GM12872 (cell line): ENCODE measurements at regions not wholly inside any gene's neighbourhood (a gene's known extent, or its start where the extent isn't known, plus 50 kb on each side); places are given as distances from the start of the nearest gene placed in this dataset.

ENCODE experiments used
- TF ChIP-seq, protein P1 (sequence below): IDR thresholded peaks from 3 replicates; pipeline ENCODE4 v1.5.1; 2011; ENCODE audit warnings: low read depth, mild to moderate bottlenecking, low read length, moderate library complexity; ENCODE audit not compliant: insufficient read depth

DNA sequence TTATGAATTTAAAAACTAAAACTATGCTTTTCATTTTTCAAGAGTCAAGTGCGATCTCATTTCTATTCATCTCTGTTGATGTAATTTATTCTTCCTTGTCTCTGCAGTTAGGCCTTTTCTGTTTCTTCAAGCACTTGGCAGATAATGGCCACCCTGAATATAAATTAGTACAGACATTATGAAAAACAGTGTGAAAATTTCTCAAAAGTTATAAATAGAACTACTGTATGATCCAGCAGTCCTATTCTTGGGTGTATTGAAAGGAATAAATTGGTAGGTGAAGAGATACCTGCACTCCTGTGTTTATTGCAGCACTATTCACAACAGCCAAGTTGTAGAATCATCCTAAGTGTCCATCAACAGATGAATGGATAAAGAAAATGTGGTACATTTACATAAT is 248.3 kb downstream of the DOK5 start:
- TF ChIP-seq, protein P1, sequence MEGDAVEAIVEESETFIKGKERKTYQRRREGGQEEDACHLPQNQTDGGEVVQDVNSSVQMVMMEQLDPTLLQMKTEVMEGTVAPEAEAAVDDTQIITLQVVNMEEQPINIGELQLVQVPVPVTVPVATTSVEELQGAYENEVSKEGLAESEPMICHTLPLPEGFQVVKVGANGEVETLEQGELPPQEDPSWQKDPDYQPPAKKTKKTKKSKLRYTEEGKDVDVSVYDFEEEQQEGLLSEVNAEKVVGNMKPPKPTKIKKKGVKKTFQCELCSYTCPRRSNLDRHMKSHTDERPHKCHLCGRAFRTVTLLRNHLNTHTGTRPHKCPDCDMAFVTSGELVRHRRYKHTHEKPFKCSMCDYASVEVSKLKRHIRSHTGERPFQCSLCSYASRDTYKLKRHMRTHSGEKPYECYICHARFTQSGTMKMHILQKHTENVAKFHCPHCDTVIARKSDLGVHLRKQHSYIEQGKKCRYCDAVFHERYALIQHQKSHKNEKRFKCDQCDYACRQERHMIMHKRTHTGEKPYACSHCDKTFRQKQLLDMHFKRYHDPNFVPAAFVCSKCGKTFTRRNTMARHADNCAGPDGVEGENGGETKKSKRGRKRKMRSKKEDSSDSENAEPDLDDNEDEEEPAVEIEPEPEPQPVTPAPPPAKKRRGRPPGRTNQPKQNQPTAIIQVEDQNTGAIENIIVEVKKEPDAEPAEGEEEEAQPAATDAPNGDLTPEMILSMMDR: no peak

DNA sequence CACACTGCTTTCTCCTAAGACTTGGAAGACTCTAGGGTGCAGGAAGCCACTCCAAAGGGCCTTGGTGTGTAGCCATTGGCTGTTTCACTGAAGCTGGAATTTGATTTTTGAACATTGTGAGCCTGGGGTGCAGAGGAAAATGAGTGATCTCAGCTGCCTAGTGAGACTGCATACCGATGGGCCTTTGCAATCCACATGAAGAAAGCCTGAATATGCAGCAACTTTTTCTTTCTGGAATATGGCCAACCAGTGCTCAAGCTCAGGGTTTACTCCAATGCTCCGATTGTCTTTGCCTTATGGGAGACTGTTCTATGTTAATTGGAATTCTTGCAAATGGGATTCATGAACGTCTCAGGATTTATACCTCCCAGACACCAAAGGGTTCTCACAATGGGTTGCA is 242.6 kb downstream of the DOK5 start:
- TF ChIP-seq, protein P1: no peak

DNA sequence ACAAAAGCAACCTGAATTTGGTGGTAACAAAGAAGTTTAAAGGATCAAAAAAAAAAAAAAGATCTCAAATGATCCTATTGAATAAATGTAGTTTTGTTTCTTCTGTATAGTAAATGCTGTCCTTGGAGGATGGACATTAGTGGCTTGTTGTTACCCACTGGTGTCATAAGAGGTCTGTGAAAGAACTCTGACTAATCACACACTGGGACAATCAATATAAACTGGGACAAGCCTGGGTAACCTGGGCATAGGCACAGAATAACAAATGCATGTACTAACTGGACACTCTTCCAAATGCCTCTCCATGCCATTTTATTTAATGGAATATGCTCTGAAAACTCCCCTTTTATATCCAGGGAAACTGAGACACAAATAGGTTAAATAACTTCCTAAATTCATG is 241.4 kb downstream of the DOK5 start:
- TF ChIP-seq, protein P1: no peak

DNA sequence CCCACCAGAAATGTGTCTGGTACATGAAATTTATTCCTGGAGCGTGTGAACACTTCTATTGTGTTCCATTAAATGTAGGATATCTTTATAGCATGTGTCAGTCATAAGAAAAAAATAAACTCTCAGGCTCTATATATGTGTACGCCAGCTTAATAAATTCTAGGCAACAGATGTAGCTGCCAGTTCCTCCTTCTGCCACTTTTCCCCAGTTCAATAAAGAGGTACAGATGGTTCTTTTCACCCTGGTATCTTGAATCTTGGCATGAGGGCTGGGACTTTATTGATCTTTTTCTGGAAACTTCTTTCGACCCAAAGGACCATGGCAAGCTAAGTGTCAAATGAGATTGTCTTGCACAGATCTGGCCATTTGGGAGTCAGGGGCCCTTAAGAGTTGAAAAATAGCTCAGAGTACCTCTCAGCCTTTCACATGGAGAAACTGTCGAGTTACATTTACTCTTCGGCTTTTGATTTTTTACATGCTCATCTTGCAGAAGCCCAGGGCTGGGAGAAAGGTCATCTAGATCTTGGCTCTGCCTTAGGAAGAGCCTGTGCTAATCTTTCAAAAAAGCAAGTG is 240.9 kb downstream of the DOK5 start:
- TF ChIP-seq, protein P1: no peak

DNA sequence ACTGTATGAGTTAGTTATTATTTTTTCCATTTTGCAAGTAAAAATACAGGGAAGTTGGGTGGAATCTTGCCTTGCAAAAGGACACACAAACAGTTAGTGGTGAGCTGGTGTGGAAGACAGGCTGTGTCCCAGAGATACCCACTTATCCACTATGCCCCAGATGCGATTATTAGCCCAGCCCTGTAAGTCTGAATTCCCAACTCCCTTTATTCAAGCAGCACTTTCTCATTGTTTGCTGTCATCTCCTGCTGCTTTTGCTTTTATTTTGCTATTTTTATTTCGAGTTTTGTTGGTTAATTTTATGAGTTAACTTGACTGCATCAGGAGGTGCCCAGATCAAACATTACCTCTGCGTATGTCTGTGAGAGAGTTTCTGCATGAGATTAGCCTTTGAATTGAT is 239.4 kb downstream of the DOK5 start:
- TF ChIP-seq, protein P1: no peak

DNA sequence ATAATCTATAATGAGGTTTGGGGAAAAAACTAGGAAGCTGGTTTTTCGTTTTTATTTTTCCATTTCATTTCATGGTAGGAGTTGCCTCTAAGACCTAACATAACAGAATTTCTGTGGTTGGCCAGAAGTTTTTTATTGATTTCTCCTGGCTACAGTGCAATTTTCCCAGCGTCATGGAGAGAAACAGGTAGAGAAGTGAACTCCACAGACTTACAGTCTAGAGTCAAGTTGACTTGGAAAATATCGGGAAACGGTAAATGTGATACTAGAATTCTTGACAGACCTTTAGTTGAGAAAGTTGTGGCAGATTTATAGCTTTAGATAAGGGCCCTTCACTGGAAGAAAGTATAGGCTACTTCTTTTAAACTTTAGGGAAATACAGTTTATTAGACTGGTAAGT is 238.3 kb downstream of the DOK5 start:
- TF ChIP-seq, protein P1: no peak

DNA sequence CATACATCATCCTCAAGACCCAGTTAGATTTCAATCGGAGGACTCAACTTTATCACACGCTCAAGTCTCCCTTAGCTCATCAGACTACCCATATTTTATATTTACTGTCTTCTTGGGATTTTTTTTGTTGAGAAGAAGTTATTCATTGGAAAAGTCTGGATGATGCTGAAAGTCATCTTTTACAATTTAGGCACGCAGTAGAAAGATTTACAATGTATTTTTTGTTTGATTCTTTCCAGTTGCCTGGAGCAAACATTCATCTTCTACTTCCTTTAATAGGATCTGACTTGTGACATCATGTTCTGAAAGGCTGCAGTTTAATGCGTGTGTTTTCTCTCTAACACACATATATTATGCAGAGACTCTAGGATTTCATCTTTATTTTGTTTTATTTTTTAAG is 235.7 kb downstream of the DOK5 start:
- TF ChIP-seq, protein P1: no peak
